EH (cell line): ENCODE measurements at regions not wholly inside any gene's neighbourhood (a gene's known extent, or its start where the extent isn't known, plus 50 kb on each side); places are given as distances from the start of the nearest gene placed in this dataset.
A peak's percentile ranks its signal among the peaks of the same experiment; 100 is the strongest.
"Not testable (repeated sequence)": the region's sequence is repeated elsewhere in the genome, so short reads cannot be mapped to it uniquely, and the experiment has no call there.

Experiments
- DNase-seq: peaks from one replicate; pipeline ENCODE4 v3.0.0-alpha.2; 2015; ENCODE audit warnings: low read depth

GRCh38 chr10:29828440-29828894 lies 193.7 kb upstream of the SVIL start:
- DNase-seq, result no peak

- no peak for DNase-seq
Measured at GRCh38 chr10:29827512-29827911, 192.7 kb upstream of the SVIL start.

- no peak for DNase-seq
Measured at GRCh38 chr10:29826801-29827450, 192.2 kb upstream of the SVIL start.

- no peak for DNase-seq
Measured at GRCh38 chr10:29826221-29826620, 191.4 kb upstream of the SVIL start.

- DNase-seq, result no peak
Measured at GRCh38 chr10:29823553-29824080, 188.8 kb upstream of the SVIL start.

GRCh38 chr10:29820890-29821461 lies 186.2 kb upstream of the SVIL start:
- no peak for DNase-seq

GRCh38 chr10:29816801-29817558 lies 182.2 kb upstream of the SVIL start:
- no peak for DNase-seq

- no peak for DNase-seq
Measured at GRCh38 chr10:29815572-29815971, 180.8 kb upstream of the SVIL start.

- peak; percentile 97 for DNase-seq
Measured at GRCh38 chr10:29811751-29812427, 177.1 kb upstream of the SVIL start.

- no peak for DNase-seq
Measured at GRCh38 chr10:29810816-29811215, 176.0 kb upstream of the SVIL start.

- not testable (repeated sequence) for DNase-seq
Measured at GRCh38 chr10:29810231-29810630, 175.5 kb upstream of the SVIL start.

- no peak for DNase-seq
Measured at GRCh38 chr10:29809383-29809782, 174.6 kb upstream of the SVIL start.

- peak; percentile 82 for DNase-seq
Measured at GRCh38 chr10:29807163-29807806, 172.5 kb upstream of the SVIL start.

GRCh38 chr10:29806350-29806788 lies 171.6 kb upstream of the SVIL start:
- peak; percentile 38 for DNase-seq

- DNase-seq, result no peak
Measured at GRCh38 chr10:29805134-29805723, 170.5 kb upstream of the SVIL start.

- DNase-seq, result peak; percentile 96
Measured at GRCh38 chr10:29804025-29804852, 169.5 kb upstream of the SVIL start.

GRCh38 chr10:29802171-29802570 lies 167.4 kb upstream of the SVIL start:
- no peak for DNase-seq

- peak; percentile 59 for DNase-seq
Measured at GRCh38 chr10:29798921-29799690, 164.3 kb upstream of the SVIL start.

- no peak for DNase-seq
Measured at GRCh38 chr10:29797616-29798015, 162.8 kb upstream of the SVIL start.

- DNase-seq, result peak; percentile 71
Measured at GRCh38 chr10:29795850-29796249, 161.1 kb upstream of the SVIL start.
